IMR-90 (cell line): ENCODE measurements at regions not wholly inside any gene's neighbourhood (a gene's known extent, or its start where the extent isn't known, plus 50 kb on each side); places are given as distances from the start of the nearest gene placed in this dataset.

ENCODE experiments used
- BHLHE40 ChIP-seq: fragments of 150-350 bp; IDR thresholded peaks from 2 replicates; pipeline ENCODE4 v1.6.1; 2016; ENCODE audit warnings: mild to moderate bottlenecking, low read depth, low read length
- CEBPB ChIP-seq: IDR thresholded peaks from 2 replicates; pipeline ENCODE4 v1.6.1; 2012; ENCODE audit warnings: low read depth, low read length, improper control_type of control experiment
- ELK1 ChIP-seq: fragments of 150-350 bp; IDR thresholded peaks from 2 replicates; pipeline ENCODE4 v1.6.1; 2016; ENCODE audit warnings: low read depth, mild to moderate bottlenecking, low read length, moderate library complexity, borderline replicate concordance
- POLR2A ChIP-seq: IDR thresholded peaks from 2 replicates; pipeline ENCODE4 v1.6.1; 2012; ENCODE audit warnings: mild to moderate bottlenecking, low read depth, low read length
- RCOR1 ChIP-seq: IDR thresholded peaks from 2 replicates; pipeline ENCODE4 v1.6.1; 2012; ENCODE audit warnings: mild to moderate bottlenecking, low read length, improper control_type of control experiment; ENCODE audit not compliant: insufficient replicate concordance
- TF ChIP-seq, protein P1 (sequence below): conservative IDR thresholded peaks from 2 replicates; pipeline ENCODE4 v1.5.1; 2012; ENCODE audit warnings: mild to moderate bottlenecking, low read depth, low read length, improper control_type of control experiment
- TF ChIP-seq, protein P2 (sequence below): fragments of 150-350 bp; IDR thresholded peaks from 2 replicates; pipeline ENCODE4 v1.6.1; 2017; ENCODE audit warnings: mild to moderate bottlenecking, antibody characterized with exemption, low read length, low read depth

DNA sequence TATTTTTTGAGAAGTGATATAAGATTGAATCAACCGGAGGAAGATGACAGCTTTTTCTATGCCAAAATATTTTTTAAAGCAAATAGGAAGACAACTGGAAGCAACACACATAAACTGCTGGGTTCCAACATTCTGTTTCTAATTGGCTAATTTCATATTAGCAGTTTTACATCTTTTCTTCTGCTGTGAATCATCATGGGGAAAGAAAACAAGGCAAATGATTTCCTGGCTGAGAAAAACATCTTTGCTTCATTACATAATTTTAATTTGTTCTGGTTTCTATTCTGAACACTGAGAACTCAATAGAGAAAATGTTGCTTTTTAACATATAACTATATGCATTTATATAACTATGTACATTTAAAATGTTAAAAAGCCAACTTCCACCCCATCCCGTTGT is 2518.5 kb downstream of the ARAP2 start:
- TF ChIP-seq, protein P1, sequence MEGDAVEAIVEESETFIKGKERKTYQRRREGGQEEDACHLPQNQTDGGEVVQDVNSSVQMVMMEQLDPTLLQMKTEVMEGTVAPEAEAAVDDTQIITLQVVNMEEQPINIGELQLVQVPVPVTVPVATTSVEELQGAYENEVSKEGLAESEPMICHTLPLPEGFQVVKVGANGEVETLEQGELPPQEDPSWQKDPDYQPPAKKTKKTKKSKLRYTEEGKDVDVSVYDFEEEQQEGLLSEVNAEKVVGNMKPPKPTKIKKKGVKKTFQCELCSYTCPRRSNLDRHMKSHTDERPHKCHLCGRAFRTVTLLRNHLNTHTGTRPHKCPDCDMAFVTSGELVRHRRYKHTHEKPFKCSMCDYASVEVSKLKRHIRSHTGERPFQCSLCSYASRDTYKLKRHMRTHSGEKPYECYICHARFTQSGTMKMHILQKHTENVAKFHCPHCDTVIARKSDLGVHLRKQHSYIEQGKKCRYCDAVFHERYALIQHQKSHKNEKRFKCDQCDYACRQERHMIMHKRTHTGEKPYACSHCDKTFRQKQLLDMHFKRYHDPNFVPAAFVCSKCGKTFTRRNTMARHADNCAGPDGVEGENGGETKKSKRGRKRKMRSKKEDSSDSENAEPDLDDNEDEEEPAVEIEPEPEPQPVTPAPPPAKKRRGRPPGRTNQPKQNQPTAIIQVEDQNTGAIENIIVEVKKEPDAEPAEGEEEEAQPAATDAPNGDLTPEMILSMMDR, result no peak
- TF ChIP-seq POLR2A (no peak), RCOR1 (no peak), BHLHE40 (no peak), CEBPB (no peak), ELK1 (no peak)
- TF ChIP-seq, protein P2, sequence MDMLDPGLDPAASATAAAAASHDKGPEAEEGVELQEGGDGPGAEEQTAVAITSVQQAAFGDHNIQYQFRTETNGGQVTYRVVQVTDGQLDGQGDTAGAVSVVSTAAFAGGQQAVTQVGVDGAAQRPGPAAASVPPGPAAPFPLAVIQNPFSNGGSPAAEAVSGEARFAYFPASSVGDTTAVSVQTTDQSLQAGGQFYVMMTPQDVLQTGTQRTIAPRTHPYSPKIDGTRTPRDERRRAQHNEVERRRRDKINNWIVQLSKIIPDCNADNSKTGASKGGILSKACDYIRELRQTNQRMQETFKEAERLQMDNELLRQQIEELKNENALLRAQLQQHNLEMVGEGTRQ, result no peak
